Glomerular visceral epithelial cell (primary cell): ENCODE measurements at regions not wholly inside any gene's neighbourhood (a gene's known extent, or its start where the extent isn't known, plus 50 kb on each side); places are given as distances from the start of the nearest gene placed in this dataset.
"Not testable (repeated sequence)": the region's sequence is repeated elsewhere in the genome, so short reads cannot be mapped to it uniquely, and the experiment has no call there.

Experiments used
- DNase-seq: peaks from one replicate; pipeline ENCODE4 v3.0.0-alpha.2; 2016; ENCODE audit errors: extremely low spot score

DNA sequence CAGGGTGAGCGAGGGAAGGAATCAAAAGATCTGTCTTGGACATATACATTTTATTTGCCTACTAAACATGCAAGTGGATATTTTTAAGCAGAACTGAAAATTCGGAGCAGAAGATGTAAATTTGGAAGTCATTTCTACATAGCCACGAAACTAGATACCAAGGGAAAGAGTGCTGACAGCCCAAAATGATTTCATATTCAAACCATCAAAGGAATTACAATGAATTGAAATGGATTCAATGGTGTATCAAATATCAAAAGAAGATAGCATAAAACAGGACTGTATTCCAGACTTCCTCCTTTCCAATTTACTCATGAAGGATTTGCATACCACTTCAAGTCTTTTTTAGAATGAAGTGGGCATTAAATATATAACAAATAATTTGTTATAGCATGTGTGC is 313.5 kb upstream of the KITLG start:
- no peak for DNase-seq

DNA sequence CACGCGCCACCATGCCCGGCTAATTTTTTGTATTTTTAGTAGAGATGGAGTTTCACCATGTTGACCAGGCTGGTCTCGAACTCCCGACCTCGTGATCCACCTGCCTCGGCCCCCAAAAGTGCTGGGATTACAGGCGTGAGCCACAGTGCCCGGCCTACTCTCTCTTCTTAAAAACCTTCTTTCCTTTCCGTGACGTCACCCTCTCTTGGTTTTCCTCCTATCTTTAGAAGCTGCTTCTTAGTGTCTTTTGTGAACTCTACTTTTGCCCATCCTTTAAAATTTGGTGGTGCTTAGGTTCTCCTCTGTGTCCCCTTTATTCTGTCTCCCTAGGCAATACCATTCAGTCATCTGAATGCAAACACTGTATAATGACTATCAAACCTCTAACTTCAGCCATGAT is 311.2 kb upstream of the KITLG start:
- not testable (repeated sequence) for DNase-seq

DNA sequence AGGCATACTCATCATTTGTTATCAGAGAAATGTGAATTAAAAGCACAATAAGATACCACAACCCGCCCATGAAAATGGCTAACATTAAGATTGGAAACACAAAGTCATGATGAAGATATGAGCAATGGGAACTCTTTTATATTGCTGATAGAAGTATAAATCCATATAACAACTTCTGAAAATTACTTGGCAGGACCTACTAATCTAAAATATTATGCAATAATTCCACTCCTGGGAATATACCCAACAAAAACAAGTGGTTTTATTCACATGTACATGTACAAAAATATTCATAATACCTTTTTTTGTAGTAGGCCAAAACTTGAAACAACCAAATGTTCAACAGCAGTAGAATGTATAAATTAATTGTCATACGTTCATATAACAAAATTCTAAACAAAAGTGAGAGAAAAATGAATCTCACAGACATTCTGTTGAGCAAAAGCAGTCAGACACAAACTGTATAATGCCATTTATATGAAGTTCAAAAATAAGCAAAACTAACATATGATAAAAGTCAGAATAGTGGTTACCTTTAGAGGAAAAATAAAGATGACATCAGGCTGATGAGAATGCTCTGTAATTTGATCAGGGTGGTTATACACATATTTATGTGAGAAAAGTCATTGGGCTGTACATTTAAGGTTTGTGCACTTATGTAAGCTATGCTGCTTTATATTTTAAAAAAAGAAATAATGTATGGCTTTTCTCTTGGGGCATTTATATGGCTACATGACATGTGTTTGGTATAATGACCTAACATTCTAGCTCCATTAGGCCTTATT is 309.2 kb upstream of the KITLG start:
- DNase-seq = no peak

DNA sequence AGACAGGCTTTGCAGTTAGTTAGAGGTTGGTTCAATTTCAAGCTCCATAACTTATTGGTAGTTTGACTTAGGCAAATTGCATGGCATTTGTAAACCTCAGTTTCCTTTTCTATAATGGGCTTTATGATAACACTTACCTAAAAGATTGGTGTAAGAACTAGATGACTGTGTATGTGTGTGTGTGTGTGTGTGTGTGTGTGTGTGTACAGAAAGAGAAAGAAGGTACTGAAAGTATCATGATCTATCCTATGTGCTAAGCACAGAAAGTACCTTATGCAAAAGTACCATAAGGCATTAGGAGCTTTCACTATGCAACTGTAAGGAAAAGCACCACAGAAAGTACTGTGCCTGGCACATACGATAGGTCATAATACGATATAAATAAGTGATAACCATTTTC is 304.3 kb upstream of the KITLG start:
- DNase-seq = no peak

DNA sequence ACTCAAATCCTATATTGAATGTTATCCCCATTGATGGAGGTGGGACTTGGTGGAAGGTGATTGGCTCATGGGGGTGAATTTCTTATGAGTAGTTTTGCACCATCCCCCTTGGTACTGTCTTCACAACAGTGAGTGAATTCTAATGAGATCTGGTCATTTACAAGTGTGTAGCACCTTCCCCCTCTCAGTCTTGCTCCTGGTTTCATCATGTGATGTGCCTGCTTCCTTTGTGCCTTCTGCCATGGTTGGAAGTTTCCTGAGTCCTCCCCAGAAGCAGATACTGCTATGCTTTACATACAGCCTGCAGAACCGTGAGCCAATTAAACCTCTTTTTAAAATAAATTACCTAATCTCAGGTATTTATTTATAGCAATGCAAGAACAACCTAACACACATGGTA is 302.4 kb upstream of the KITLG start:
- no peak for DNase-seq

DNA sequence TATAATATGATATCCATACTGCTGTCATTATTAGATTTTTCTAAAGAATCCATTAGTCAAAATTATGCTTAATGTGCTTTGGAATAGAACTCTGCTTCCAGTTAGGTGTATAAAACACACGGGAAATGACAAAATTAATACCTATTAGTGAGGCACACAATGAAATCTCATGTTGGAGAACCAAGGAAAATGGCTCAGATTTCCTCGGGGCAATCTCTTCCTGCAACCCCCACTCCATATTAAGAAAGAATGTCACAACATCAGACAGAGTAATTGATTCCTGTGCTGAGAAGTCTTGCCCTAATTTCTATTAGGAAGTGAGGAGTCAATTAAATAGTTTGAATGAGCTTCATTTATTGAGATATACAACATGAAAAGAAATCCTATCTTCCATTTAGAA is 299.8 kb upstream of the KITLG start:
- DNase-seq = no peak

DNA sequence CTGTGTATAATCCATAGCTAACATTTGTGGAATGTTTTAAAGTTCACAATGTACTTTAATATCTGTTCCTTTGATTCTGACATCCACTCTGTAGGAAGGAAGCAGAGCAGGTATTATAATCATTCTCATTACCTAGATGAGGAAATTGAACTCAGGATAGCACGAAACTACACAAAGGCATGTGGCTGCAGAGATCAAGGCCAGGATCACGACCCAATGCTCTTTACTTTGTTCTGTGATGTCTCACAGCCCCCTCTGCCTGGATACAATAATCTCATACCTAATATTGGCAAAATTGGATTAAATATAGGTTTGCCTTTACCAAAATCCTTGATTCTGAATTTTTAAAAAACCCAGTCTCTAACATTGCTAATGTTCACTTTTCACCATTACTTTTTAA is 298.0 kb upstream of the KITLG start:
- no peak for DNase-seq

DNA sequence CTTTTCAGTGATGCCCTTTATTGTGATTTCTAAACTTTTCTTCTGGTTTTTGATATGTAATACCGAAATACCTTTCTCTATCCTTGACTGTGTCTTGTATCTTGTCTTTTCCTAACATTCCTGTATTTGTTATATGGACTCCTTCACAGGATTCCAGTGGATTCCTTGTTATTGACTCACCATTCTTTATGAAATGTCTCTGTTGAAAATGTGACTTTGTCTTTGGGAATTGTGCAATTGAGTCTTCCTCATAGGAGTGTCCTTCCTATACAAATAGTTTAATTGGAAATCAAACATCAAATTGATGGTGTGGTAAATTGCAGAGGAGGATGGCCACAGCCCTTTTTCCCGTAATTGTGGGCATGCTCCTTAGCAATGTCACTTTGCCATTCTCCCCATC is 296.6 kb upstream of the KITLG start:
- DNase-seq = no peak

DNA sequence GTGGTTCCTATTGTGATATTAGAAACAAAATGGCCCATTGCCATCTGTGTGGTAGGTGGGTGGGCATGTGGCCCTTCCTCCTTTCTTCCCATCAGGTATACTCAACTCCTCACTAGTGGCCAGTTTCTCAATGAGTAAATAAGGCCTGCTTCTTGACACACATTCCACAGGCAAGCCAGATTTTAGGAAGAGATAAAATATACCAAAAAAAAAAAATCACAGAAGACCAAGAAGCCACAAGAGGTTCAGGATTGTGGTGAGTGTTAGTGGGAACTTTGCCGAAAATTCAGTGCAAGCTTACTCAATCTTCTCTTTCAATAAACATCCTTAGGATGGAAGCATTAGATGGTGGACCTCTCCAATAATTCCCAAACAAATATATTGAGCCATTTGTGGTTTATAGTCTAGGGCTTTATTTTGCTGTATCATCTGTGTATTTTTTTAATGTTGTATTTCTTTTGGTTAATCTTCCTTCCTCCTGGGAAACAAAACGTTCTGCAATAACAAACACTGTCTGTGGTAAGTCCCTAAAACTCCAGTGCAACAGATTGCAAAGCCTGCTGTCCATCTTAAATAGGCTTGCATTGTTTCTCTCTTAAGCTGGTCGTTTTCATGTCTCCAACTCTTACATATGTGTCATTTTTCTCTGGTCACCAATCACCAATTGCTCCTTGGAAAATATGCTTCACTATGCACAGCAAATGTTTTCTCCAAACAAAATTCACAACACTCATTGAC is 289.9 kb upstream of the KITLG start:
- DNase-seq = no peak

DNA sequence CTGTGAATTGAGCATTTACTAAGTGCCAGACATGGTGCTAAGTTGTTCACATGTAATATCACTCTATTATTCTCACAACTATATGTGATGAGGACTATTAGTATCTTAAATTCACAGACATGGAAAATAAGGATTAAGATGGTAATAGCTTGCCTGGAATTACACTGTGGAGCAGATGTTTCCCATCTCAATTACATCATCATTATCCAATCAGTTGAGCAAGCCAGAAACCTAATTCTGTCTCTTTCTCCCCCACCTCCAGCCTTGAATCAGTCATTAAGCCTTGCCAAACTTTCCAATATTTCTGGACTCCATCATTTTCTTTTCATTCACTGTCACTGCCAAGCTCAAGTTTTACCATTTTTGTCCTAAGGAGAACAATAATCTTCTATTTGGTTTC is 287.8 kb upstream of the KITLG start:
- DNase-seq = no peak

DNA sequence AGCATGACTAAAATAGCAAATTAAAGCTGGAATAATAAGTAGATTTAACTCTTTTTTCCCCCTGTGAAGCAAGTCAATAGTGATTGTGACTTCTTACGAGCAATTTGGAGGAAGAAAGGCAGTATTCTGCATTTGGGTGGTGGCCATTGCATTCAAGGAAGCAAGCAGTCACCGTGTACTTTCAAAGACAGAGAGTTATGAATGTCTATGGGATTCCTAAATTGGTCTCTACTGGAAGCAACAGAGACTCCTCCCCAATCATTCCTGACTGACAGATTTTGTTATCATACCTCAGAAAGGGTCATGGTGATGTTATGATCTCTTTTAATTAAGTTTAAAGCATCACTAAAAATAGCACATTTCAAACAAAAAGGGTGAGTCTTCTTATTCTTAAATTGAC is 287.2 kb upstream of the KITLG start:
- no peak for DNase-seq

DNA sequence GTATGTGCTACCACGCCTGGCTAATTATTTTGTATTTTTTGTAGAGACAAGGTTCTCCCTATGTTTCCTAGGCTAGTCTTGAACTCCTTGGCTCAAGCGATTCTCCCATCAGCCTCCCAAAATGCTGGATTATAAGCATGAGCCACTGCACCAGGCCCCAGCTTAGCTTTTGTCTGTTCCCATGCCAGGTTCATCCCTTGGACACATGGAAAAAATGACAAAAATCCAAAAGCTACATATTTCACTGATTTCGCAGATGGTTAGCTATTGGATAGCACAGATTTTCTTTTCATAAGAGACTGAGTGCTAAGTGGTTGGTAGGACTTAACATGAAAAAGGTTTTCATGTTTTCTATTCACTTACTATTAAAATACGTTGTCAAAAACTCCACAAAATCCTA is 286.6 kb upstream of the KITLG start:
- DNase-seq = no peak

DNA sequence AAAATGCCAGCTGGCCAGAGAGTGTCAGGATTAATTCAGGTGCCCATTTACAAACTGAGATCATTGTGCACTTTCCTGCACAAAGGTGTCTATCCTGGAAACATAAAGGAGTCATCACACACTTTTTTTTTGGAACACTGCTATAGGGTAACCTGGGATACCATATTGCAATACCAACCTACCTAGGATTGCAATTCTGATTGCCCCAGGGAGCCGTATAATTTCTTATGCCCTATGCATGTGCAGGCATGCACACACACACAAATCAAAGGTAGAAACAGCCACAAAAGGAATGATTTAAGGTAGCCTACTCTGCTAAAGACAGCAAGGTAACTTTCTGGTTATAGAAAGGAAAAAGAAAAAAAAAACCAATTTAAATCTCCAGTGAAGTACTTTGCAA is 285.3 kb upstream of the KITLG start:
- DNase-seq = no peak

DNA sequence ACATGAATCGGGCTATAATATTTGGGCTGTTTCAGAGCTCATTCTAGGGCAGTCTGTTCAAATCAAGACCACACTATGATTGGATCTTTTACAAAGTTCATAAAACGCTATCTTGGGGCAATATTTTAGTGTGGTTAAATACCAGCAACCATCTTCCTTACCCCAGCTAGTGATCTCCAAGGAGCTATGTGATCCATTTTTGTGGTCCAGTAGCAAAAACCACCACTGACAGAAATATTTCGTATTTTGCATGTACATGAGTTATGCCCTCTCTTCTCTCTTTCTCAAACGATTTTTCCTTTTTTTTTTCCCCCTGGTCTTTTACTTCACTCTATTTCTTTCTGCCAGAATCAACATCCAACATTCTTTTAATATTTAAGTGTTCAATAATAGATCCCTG is 280.6 kb upstream of the KITLG start:
- DNase-seq = no peak

DNA sequence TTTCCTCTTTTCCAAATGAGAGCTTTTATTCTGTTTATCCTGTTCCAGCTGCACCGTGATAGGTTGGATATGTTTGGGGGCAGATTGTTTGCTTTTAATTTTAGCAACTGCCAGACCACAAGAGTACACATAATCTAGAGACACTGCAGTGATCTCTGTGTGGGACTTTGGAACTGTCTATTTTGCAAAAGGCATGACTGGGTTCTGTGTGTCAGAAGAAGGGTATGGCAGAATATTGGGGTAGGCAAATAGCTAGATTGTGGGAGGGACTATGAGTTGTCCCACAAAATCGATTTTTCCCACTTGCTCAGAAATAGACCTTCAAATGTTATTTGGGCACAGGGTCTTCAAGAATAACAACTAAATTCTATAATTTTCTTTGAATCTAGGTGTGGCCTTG is 275.9 kb upstream of the KITLG start:
- DNase-seq = no peak

DNA sequence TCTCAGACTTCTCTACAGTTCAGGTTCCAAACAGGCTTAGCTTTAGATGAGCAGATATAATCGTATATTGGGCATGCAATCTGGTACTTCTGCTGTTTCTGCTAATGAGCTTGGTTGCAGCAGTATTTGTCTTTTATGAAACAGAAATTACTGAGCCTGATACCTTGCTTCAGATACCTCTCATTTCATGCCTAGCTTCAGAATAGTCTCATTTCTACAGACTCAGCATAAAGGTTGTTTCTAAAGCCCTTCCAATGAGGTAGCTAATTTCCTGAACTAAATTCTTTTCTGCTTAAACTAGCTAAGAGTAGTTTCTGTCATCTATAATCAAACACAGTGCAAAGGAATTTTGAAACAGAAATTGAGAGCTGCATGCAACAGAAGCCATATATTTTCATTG is 275.0 kb upstream of the KITLG start:
- no peak for DNase-seq

DNA sequence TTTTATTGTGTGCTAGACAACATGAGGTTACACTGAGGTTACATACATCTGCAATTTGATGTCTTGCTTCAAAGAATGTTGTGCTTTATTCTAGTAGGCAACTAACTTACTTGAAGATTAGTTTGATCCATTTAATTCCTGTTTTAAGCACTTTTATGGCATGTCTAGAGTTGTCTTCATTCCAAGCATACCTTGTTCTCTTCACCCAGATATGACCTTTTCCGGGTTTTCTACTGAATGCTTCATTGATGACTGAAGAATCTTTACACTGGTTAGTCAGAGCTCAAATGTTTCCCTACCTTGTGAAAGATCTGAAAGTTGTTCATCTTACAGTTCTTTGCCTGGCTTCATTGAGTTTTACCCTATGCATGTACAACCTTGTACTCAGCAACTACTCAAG is 274.0 kb upstream of the KITLG start:
- DNase-seq = peak; percentile 66

DNA sequence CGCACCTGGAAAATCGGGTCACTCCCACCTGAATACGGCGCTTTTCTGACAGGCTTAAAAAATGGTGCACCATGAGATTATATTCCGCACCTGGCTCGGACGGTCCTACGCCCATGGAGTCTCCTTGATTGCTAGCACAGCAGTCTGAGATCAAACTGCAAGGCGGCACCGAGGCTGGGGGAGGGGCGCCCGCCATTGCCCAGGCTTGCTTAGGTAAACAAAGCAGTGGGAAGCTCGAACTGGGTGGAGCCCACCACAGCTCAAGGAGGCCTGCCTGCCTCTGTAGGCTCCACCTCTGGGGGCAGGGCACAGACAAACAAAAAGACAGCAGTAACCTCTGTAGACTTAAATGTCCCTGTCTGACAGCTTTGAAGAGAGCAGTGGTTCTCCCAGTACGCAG is 267.0 kb upstream of the KITLG start:
- not testable (repeated sequence) for DNase-seq

DNA sequence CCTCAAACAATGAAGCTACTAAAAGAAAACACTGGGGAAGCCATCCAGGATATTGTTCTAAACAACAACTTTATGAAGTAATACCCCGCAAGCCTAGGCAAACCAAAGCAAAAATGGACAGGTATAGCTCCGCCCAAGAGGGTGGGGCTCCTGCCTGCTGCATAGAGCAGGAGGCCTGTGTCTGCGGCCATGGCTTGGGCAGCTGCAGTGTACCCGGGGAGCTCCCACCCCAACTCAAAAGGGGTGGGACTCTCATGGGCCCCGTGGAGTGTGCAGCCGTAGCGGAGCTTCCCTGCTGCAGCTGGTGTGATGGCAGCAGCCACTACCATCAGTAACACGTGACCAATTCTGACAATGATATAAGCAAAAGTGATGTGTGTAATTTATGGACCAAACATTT is 264.2 kb upstream of the KITLG start:
- no peak for DNase-seq

DNA sequence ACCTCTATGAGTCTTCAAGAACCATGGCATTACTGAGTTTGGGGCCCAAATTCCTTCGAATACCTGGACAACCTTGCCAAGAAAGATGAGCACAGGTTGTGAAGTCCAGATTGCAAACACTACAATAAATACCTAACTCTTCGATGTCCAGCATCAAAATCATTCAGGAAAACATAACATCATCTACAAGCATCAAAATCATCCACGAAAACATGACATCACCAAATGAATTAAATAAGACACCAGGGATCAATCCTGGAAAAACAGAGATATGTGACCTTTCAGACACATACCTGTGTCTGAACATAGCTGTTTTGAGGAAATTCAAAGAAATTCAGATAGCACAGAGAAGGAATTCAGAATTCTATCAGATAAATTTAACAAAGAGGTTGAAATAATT is 262.0 kb upstream of the KITLG start:
- no peak for DNase-seq

DNA sequence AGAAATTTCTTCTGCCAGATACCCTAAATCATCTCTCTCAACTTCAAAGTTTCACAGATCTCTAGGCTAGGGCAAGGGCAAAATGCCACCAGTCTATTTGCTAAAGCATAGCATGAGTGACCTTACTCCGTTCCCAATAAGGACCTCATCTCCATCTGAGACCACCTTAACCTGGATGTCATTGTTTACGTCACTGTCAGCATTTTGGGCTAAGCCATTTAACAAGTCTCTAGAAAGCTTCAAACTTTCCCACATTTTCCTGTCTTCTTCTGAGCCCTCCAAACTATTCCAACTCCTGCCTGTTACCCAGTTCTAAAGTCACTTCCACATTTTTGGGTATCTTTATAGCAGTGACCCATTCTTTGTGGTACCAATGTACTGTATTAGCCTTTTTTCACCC is 259.2 kb upstream of the KITLG start:
- no peak for DNase-seq

DNA sequence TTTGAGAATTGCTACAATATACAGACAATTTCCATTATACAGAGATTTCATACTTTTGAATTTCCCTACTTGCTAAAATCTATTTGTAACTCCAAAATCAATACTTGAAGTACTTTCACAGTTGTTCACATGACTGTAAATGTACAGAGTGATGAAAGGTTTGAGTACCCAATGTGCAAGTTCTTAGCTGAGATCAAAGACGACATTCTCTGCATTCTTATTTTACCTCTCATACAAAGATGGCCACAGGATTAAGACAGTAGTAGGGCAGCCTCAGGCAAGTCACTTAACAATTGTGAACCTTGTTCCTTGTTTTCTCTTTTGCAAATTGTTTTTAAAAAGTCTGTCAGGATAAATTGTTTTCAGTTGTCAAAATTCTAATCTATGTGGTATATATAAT is 255.9 kb upstream of the KITLG start:
- no peak for DNase-seq

DNA sequence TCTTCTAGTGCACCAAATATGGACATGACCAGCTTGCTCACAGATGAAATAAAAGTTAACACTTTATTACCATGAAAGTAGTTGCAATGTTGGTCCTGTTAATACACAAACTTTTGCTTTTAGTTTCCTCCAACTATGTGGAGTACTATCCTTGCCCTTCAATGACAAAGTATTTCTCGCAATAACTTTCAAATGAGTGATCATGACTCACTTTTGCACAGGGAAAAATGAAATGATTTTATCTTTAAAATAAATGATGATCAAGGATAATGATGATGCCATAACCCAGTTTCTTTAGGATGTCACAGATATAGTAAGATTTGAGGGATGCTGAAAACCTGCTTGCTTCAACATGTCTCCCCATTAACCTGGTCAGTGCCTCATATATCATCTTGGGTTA is 254.0 kb upstream of the KITLG start:
- no peak for DNase-seq

DNA sequence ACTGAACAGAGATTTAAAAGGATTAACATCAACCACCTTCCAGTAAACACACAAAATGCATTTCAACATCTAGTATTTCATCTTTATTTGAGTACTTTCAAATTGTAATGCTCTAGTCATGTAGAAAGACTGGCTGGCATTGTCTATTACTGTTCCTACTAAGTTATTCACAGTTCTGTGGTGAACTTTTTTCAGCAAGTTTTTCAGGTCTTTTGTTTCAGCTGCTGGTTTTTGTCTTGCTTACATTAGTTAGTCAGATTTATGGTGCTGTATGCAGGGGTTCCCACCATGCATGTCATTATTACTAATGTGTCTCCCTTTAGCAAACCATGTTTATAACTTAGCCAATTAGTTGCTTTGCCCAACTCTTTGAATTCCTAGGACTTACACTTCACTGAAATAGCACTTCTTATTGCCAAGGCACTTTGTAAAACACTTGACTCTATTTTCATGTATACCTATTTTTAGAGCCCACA is 253.4 kb upstream of the KITLG start:
- no peak for DNase-seq
